Gastrocnemius medialis (tissue), 4 donors: ENCODE measurements at regions not wholly inside any gene's neighbourhood (a gene's known extent, or its start where the extent isn't known, plus 50 kb on each side); places are given as distances from the start of the nearest gene placed in this dataset.

Experiments used
- ATAC-seq, 2 donors: fragments of 150-250 bp; one replicate each; pipeline ENCODE4 v1.9.1; 2016
- DNase-seq, 2 donors: peaks; one replicate each; pipeline ENCODE4 v3.0.0-alpha.2; 2019
- H3K27ac ChIP-seq, 4 donors: fragments of 200-600 bp; sonication (generic); 1 replicate in 1 of 4; 2 replicates in 3 of 4; pipeline ENCODE4 v1.5.1; 2016 to 2018; ENCODE audit warnings: mild to moderate bottlenecking in 2 of 4, moderate library complexity in 1 of 4
- H3K27me3 ChIP-seq, 3 donors: fragments of 200-600 bp; sonication (generic) in 2 of 3; 1 replicate in 1 of 3; 2 replicates in 2 of 3; pipeline versions ENCODE4 v1.5.1 to v1.6.0; 2016 to 2019; ENCODE audit warnings: mild to moderate bottlenecking in 1 of 3, moderate library complexity in 1 of 3
- H3K36me3 ChIP-seq, 2 donors: fragments of 200-600 bp; sonication (generic) in 1 of 2; one replicate each; pipeline ENCODE4 v1.5.1; 2017 to 2018
- H3K4me1 ChIP-seq, 2 donors: fragments of 200-600 bp; sonication (generic) in 1 of 2; one replicate each; pipeline ENCODE4 v1.5.1; 2016 to 2017; ENCODE audit warnings: mild to moderate bottlenecking in 2 of 2
- H3K4me3 ChIP-seq, 4 donors: fragments of 200-600 bp; sonication (generic) in 3 of 4; 1 replicate in 1 of 4; 2 replicates in 3 of 4; pipeline ENCODE4 v1.5.1; 2016 to 2019; ENCODE audit warnings: mild to moderate bottlenecking in 2 of 4
- H3K9me3 ChIP-seq, 3 donors: fragments of 200-600 bp; sonication (generic) in 2 of 3; 1 replicate in 1 of 3; 2 replicates in 2 of 3; pipeline ENCODE4 v1.5.1; 2016 to 2019
- CTCF ChIP-seq, 5 experiments: fragments of 450-650 bp in 3 of 5; fragments of 200-600 bp in 2 of 5; sonication (generic) in 2 of 5; IDR thresholded peaks in 4 of 5; conservative IDR thresholded peaks in 1 of 5; 1 replicate in 4 of 5; 2 replicates in 1 of 5; pipeline ENCODE4 v1.5.1; 2016 to 2019; ENCODE audit warnings: antibody characterized with exemption in 5 of 5, mild to moderate bottlenecking in 3 of 5, moderate library complexity in 3 of 5
- POLR2A ChIP-seq, 2 donors: fragments of 450-650 bp; IDR thresholded peaks; one replicate each; pipeline ENCODE4 v1.6.1; 2017; ENCODE audit warnings: antibody characterized with exemption in 2 of 2, mild to moderate bottlenecking in 2 of 2, moderate library complexity in 2 of 2
- in situ Hi-C, 4 donors: fragments of 200-750 bp; cut with MboI; loops; one replicate each; pipeline versions ENCODE4 v1.15.0 to v1.8.0; 2017; ENCODE audit warnings: low sequenced_read_pairs in 4 of 4
- intact Hi-C: fragments of 100-400 bp; cut with DNase I; formaldehyde crosslinking; loops from one replicate; pipeline ENCODE4 v1.15.1; 2023; ENCODE audit warnings: low total_unique reads

DNA sequence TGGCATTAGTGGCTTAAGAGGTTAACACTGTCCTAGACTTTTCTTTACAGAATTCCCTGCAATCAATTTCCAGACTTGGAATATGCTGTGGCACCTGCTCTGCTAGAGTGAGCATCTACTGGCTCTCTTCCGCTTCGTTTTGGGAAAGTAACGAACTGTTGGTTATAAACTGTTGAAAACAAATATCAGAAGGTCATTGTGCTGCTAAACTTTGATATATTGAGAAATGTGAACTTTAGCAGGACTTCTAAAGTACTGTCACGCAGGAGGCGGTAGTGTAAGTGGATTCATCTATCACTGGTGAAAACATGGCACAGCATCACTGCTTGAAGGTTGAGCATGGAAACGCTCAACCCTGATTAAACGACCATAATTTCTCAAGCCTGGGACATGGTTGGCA, 348.9 kb downstream of the FLRT2 start:
- TF ChIP-seq CTCF (IDR thresholded peaks at IDR 0.05 in 4 of 5, conservative IDR thresholded peaks at IDR 0.05 in 1 of 5), result no peak
- no peak for TF ChIP-seq POLR2A (IDR thresholded peaks at IDR 0.05)
- Histone ChIP-seq H3K27ac (no peak overlapping the region), H3K4me1 (no peaks in the 10 kb centered on the region), H3K27me3 (no peaks in the 10 kb centered on the region), H3K9me3 (no peaks in the 10 kb centered on the region), H3K36me3 (no peaks in the 10 kb centered on the region), H3K4me3 (no peak overlapping the region)
- in situ Hi-C loops (no loop called here), intact Hi-C loops (no loop called here)
- ATAC-seq (no peak), DNase-seq (no peak)

DNA sequence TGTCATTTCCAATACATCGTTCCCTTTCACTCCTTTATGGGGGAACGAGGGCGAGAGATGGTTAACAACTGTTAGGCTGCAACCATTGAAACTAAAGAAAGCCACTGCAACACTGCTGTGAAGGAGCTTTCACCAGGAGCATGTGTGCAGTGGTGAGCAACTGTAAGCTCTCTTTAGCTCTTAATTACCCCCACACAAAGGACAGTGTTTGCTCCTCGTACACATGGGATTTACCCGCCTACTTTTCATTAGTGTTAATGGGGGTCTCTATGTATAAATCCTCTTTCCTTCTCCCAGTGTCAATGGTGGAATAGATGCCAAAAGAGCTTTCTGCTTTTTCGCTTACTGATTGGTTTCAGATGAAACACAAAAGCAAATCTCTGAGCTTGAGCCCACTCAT, 343.1 kb downstream of the FLRT2 start:
- in situ Hi-C loops (no loop called here), intact Hi-C loops (no loop called here)
- no peaks in the 10 kb centered on the region for H3K4me1 ChIP-seq
- H3K27me3 ChIP-seq, result no peaks in the 10 kb centered on the region
- DNase-seq (no peak), ATAC-seq (no peak)
- H3K36me3 ChIP-seq, result no peaks in the 10 kb centered on the region
- no peaks in the 10 kb centered on the region for H3K9me3 ChIP-seq
- no peak overlapping the region for H3K4me3 ChIP-seq
- H3K27ac ChIP-seq, result no peak overlapping the region
- TF ChIP-seq CTCF (IDR thresholded peaks at IDR 0.05 in 4 of 5, conservative IDR thresholded peaks at IDR 0.05 in 1 of 5) (no peak), POLR2A (IDR thresholded peaks at IDR 0.05) (no peak)

DNA sequence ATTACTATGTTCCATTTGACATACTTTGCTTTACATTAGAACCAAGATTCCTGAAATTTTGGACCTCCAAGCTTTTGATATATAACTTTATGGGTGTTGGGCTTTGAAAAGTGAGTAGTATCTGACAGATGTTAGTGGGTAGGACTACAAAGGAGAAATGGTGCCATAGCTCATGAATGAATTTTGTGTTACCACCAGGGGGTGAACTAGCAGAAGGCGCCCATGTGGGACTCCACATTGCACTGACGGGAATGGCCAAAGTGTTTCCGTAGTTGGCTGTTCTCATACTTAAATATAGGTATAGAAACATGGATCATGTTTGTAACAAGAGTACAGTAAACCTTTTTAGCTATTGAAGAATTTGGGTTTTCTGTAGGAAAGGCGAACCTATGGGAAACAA, 337.5 kb downstream of the FLRT2 start:
- in situ Hi-C loops, result no loop called here
- ATAC-seq (no peak), DNase-seq (no peak)
- intact Hi-C loops, result no loop called here
- Histone ChIP-seq H3K9me3 (no peaks in the 10 kb centered on the region), H3K36me3 (no peaks in the 10 kb centered on the region), H3K27ac (no peak overlapping the region), H3K4me3 (no peak overlapping the region), H3K4me1 (no peaks in the 10 kb centered on the region), H3K27me3 (no peaks in the 10 kb centered on the region)
- TF ChIP-seq POLR2A (IDR thresholded peaks at IDR 0.05) (no peak), CTCF (IDR thresholded peaks at IDR 0.05 in 4 of 5, conservative IDR thresholded peaks at IDR 0.05 in 1 of 5) (no peak)

DNA sequence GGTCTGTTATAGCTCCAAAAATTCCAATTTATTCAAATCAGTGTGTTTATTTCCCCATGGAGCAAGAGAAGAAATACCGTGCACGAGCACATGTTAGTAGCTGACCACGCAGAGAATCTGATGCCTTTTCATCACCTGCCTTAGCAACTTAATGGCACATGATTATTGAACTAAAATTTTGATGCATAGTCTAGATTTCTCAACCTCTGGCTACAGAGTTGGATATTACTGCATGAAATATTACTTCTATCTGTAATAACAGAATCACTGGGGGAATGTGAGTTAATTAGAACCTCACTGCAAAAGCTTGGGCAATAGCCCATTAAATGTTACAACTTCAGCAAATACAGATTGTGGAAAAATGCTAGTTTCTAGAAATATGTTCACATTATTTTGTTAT, 335.8 kb downstream of the FLRT2 start:
- in situ Hi-C loops, result no loop called here
- no peak for ATAC-seq

More for the DNA sequence above, 335.8 kb downstream of the FLRT2 start:
- no peak for DNase-seq
- H3K9me3 ChIP-seq, result no peaks in the 10 kb centered on the region
- TF ChIP-seq POLR2A (IDR thresholded peaks at IDR 0.05) (no peak), CTCF (IDR thresholded peaks at IDR 0.05 in 4 of 5, conservative IDR thresholded peaks at IDR 0.05 in 1 of 5) (no peak)
- no peaks in the 10 kb centered on the region for H3K4me1 ChIP-seq
- H3K27me3 ChIP-seq, result no peaks in the 10 kb centered on the region
- no peaks in the 10 kb centered on the region for H3K36me3 ChIP-seq
- intact Hi-C loops, result no loop called here
- H3K4me3 ChIP-seq, result no peak overlapping the region
- no peak overlapping the region for H3K27ac ChIP-seq
